LNCaP clone FGC (cell line): ENCODE measurements at regions not wholly inside any gene's neighbourhood (a gene's known extent, or its start where the extent isn't known, plus 50 kb on each side); places are given as distances from the start of the nearest gene placed in this dataset.

Experiments
- DNase-seq: peaks from one replicate; pipeline ENCODE4 v3.0.0-alpha.2; 2011; ENCODE audit warnings: low read depth
- H3K4me3 ChIP-seq: 2 replicates; pipeline ENCODE4 v1.5.1; 2011; ENCODE audit warnings: mild to moderate bottlenecking, low read depth, low read length, control low read depth
- TF ChIP-seq, protein P1 (sequence below): IDR thresholded peaks from 2 replicates; pipeline ENCODE4 v1.5.1; 2012; ENCODE audit warnings: mild to moderate bottlenecking; ENCODE audit not compliant: control insufficient read depth, insufficient read depth; ENCODE audit errors: extremely low read depth

DNA sequence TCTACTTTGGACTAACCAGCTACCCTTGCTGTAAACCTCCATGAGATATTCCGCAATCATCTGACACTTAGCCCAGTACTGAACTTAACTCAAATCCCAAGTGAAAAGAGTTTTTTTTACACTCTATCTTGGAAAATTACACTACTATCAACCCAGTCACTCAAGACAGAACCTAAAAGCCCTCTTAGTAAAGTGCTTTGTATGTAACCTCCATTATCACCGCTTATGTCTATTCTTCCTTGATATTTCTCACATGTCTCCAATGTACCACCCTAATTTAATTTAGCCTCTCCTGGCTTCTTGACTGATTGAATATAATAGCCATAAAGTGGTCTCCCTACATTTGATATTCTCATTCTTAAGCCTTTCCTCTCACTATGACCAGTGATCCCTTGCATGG lies 168.8 kb upstream of the SYT1 start:
- TF ChIP-seq, protein P1, sequence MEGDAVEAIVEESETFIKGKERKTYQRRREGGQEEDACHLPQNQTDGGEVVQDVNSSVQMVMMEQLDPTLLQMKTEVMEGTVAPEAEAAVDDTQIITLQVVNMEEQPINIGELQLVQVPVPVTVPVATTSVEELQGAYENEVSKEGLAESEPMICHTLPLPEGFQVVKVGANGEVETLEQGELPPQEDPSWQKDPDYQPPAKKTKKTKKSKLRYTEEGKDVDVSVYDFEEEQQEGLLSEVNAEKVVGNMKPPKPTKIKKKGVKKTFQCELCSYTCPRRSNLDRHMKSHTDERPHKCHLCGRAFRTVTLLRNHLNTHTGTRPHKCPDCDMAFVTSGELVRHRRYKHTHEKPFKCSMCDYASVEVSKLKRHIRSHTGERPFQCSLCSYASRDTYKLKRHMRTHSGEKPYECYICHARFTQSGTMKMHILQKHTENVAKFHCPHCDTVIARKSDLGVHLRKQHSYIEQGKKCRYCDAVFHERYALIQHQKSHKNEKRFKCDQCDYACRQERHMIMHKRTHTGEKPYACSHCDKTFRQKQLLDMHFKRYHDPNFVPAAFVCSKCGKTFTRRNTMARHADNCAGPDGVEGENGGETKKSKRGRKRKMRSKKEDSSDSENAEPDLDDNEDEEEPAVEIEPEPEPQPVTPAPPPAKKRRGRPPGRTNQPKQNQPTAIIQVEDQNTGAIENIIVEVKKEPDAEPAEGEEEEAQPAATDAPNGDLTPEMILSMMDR: no peak
- H3K4me3 ChIP-seq: no peak overlapping the region
- DNase-seq: no peak

DNA sequence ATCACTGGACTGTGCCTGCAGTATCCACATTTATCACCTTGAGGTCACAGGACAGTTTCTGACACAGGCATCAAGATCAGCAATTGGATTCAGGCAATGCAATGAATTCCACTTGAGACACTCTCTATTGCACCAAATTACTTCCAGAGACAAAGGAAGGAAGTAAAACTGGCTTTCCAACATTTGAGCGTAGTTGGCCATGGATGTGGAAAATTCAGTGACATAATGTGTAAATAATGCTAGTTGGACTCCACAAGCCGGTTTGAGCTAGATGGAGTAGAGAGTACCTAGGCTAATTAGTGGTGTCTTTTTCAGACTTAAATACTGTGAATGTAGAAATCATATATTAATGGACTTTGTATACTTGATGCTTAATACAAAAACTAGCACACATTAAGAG lies 168.3 kb upstream of the SYT1 start:
- peak; percentile 75 for DNase-seq
- TF ChIP-seq, protein P1: no peak
- no peak overlapping the region; the same call in 1 of the 2 replicates for H3K4me3 ChIP-seq

DNA sequence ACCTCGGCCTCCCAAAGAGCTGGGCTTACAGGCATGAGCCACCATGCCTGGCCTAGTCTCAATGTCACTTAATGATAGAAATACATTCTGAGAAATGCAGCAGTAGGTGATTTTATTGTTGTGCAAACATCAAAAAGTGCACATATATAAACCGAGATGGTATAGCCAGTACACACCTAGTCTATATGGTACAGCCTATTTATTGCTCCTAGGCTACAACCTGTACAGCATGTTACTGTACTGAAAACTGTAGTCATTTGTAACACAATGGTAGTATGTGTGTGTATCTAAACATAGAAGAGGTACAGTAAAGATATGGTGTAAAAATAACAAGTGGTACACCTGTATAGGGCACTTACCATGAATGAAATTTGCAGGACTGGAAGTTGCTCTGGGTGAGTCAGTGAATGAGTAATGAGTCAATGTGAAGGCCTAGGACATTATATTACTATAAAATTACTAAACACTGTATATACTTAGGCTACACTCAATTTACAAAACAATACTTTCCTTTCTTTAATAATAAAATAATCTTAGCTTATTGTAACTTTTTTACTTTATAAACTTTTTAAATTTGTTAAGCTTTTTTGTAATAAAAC lies 166.7 kb upstream of the SYT1 start:
- TF ChIP-seq, protein P1: no peak
- no peak overlapping the region for H3K4me3 ChIP-seq
- no peak for DNase-seq

DNA sequence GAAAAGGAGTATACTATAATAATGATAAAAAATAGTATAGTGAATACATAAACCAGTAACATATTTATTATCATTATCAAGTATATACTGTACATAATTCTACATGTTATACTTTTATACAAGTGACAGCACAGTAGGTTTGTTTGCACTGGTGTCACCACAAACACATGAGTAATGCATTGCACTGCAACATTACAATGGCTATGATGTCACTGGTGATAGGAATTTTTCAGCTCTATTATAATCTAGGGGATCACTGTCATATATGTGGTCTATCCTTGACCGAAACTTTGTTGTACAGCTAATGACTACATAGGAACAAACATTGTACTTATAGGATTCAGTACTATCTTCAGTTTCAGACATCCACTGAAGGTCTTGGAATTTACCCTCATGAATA lies 165.8 kb upstream of the SYT1 start:
- TF ChIP-seq, protein P1: no peak
- no peak for DNase-seq
- H3K4me3 ChIP-seq: no peak overlapping the region

DNA sequence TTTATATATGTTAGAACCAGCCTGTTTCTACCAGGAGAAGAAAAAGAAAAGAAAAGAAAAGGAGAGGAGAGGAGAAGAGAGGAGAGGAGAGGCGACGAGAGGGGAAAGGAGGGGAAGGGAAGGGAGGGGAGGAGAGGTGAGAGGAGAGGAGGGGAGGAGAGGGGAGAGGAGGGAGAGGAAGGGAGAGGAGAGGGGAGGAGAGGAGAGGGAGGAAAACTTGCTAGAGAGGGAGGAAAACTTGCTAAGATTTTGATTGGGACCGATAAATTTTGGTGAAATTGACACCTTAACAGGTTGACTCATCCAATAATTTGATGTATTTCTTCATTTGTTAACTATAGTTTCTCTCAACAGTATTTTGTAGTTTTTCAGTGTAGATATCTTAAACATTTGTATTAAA lies 164.0 kb upstream of the SYT1 start:
- H3K4me3 ChIP-seq: no peak overlapping the region
- TF ChIP-seq, protein P1: no peak
- DNase-seq: no peak

DNA sequence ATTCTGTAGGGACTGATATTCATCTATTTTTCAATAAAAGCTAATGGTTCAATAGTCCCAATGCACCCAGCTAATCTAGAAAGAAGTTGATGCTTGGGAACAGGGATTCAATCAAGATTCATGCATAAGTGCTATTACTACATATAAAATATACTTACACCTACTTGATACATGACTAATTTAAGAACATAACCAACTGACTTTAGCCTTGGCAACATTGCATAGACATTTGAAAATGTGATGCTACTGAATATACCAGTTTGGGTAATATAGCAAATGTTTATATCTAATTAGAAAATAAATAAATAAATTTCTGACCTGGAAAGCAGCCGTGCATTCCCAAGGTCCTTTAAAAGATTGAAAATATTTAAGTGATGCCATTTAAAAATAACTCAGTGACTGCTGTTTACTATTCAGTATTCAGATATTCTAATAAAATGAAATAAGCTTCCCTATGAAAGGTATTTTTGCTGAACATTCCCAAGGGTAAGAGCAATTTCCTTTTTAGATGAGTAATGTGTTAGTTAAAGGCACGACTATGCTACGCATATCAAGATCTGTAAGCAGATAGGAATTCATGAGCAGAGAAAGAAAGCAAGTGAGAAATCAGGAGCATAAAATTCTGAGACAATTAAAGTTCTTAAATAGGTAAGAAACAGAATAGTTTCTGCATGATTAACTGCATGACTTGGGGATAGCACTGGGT lies 160.6 kb upstream of the SYT1 start:
- TF ChIP-seq, protein P1: no peak
- no peak for DNase-seq
- H3K4me3 ChIP-seq: no peak overlapping the region

DNA sequence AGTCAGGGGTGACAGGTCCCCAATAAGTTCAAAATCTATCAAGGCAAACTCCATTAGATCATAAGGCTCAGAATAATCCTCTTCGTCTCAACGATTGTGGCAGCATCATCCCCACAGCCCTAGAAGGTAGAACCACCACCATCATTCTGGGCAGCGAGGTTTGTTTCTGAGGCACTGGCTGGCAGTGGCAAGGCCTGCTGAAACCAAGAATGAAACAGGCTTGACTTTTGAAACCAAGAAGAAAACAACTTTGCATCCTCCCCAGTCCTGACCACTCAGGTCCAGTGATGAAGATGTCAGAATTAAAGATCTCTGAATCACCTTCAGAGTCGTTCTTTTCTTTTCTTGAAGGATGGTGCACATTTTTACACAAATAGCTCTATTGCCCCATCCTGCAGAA lies 152.6 kb upstream of the SYT1 start:
- DNase-seq: no peak
- TF ChIP-seq, protein P1: no peak
- no peak overlapping the region for H3K4me3 ChIP-seq
